HepG2 (cell line): ENCODE measurements at regions not wholly inside any gene's neighbourhood (a gene's known extent, or its start where the extent isn't known, plus 50 kb on each side); places are given as distances from the start of the nearest gene placed in this dataset.

Experiments
- DZIP1 ChIP-seq: sonication (generic); formaldehyde crosslinking; IDR thresholded peaks from 2 replicates; pipeline ENCODE4 v1.5.0; 2020; ENCODE audit warnings: mild to moderate bottlenecking, missing genetic modification reagents
- HNF4A ChIP-seq: sonication (generic); formaldehyde crosslinking; IDR thresholded peaks from 2 replicates; pipeline ENCODE4 v1.4.0; 2020; ENCODE audit warnings: missing genetic modification reagents
- KAT8 ChIP-seq: IDR thresholded peaks from 2 replicates; pipeline ENCODE4 v1.6.1; 2016; ENCODE audit warnings: missing genetic modification reagents, missing compliant biosample characterization
- KLF13 ChIP-seq: sonication (generic); formaldehyde crosslinking; IDR thresholded peaks from 2 replicates; pipeline ENCODE4 v1.4.0; 2020; ENCODE audit warnings: mild to moderate bottlenecking, missing genetic modification reagents
- NONO ChIP-seq, 2 experiments: fragments of 450-650 bp in 1 of 2; sonication (generic) in 1 of 2; formaldehyde crosslinking in 1 of 2; IDR thresholded peaks in 1 of 2; conservative IDR thresholded peaks in 1 of 2; 2 replicates each; pipeline versions ENCODE4 v1.6.1 to v1.8.0; 2017 to 2022; ENCODE audit warnings: mild to moderate bottlenecking in 1 of 2, missing genetic modification reagents in 1 of 2, moderate library complexity in 1 of 2
- NR2C2 ChIP-seq: sonication (generic); formaldehyde crosslinking; IDR thresholded peaks from 2 replicates; pipeline ENCODE4 v1.4.0; 2020; ENCODE audit warnings: missing genetic modification reagents, mild to moderate bottlenecking, moderate library complexity, borderline replicate concordance
- PAX8 ChIP-seq: sonication (generic); formaldehyde crosslinking; IDR thresholded peaks from 2 replicates; pipeline ENCODE4 v1.8.0; 2022; ENCODE audit warnings: mild to moderate bottlenecking, missing genetic modification reagents, borderline replicate concordance
- SMARCE1 ChIP-seq: fragments of 450-650 bp; IDR thresholded peaks from 2 replicates; pipeline ENCODE4 v1.6.1; 2017; ENCODE audit warnings: borderline replicate concordance
- TRIM22 ChIP-seq: fragments of 450-650 bp; IDR thresholded peaks from 2 replicates; pipeline ENCODE4 v1.6.1; 2017
- ZKSCAN8 ChIP-seq: IDR thresholded peaks from 2 replicates; pipeline ENCODE4 v1.6.1; 2016; ENCODE audit warnings: borderline replicate concordance, missing genetic modification reagents, missing compliant biosample characterization
- ZNF224 ChIP-seq: sonication (generic); formaldehyde crosslinking; IDR thresholded peaks from 2 replicates; pipeline ENCODE4 v1.5.0; 2020; ENCODE audit warnings: mild to moderate bottlenecking, missing genetic modification reagents
- ZNF274 ChIP-seq: sonication (generic); formaldehyde crosslinking; IDR thresholded peaks from 2 replicates; pipeline ENCODE4 v1.5.1; 2020; ENCODE audit warnings: mild to moderate bottlenecking, missing genetic modification reagents
- ZNF331 ChIP-seq: sonication (generic); formaldehyde crosslinking; IDR thresholded peaks from 2 replicates; pipeline ENCODE4 v1.4.0; 2020; ENCODE audit warnings: missing genetic modification reagents
- TF ChIP-seq, protein P1 (sequence below): IDR thresholded peaks from 2 replicates; pipeline ENCODE4 v1.6.1; 2016; ENCODE audit warnings: low read depth, borderline replicate concordance

GRCh38 chr4:106708464-106708816, 327.7 kb downstream of the DKK2 start:
- TF ChIP-seq TRIM22 (no peak), ZNF331 (CRISPR knock-in tag) (no peak), NR2C2 (CRISPR knock-in tag) (no peak), DZIP1 (CRISPR knock-in tag) (no peak), ZKSCAN8 (CRISPR knock-in tag) (no peak), KLF13 (CRISPR knock-in tag) (no peak), ZNF274 (no peak), PAX8 (CRISPR knock-in tag) (no peak), SMARCE1 (no peak), HNF4A (CRISPR knock-in tag) (no peak), ZNF224 (no peak), KAT8 (CRISPR knock-in tag) (no peak), NONO (IDR thresholded peaks at IDR 0.05) (no peak), NONO (CRISPR knock-in tag; conservative IDR thresholded peaks at IDR 0.05) (no peak)
- TF ChIP-seq, protein P1, sequence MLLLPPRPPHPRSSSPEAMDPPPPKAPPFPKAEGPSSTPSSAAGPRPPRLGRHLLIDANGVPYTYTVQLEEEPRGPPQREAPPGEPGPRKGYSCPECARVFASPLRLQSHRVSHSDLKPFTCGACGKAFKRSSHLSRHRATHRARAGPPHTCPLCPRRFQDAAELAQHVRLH (CRISPR knock-in tag), result no peak
